ENCODE measurements at regions not wholly inside any gene's neighbourhood (a gene's known extent, or its start where the extent isn't known, plus 50 kb on each side); places are given as distances from the start of the nearest gene placed in this dataset.

GRCh38 chr2:239671916-239672849, 271.4 kb upstream of the HDAC4 start:
- DNase-seq (ENCODE audit: low spot score in 2 of 2) (no peak), FAIRE-seq (no peak)

GRCh38 chr2:239671471-239671870, 270.7 kb upstream of the HDAC4 start:
- FAIRE-seq (no peak), DNase-seq (ENCODE audit: low spot score in 2 of 2) (no peak)

GRCh38 chr2:239670463-239671120, 269.8 kb upstream of the HDAC4 start:
- FAIRE-seq: no peak

GRCh38 chr2:239669899-239670460, 269.2 kb upstream of the HDAC4 start:
- FAIRE-seq: no peak
- DNase-seq (ENCODE audit: low spot score in 2 of 2): no peak

More at GRCh38 chr2:239670463-239671120, 269.8 kb upstream of the HDAC4 start:
- DNase-seq (ENCODE audit: low spot score in 2 of 2): no peak

- FAIRE-seq (no peak), DNase-seq (ENCODE audit: low spot score in 2 of 2) (no peak)
Measured at GRCh38 chr2:239669181-239669898, 268.5 kb upstream of the HDAC4 start.

GRCh38 chr2:239668651-239669050, 267.8 kb upstream of the HDAC4 start:
- FAIRE-seq (no peak), DNase-seq (ENCODE audit: low spot score in 2 of 2) (no peak)

- FAIRE-seq (no peak), DNase-seq (ENCODE audit: low spot score in 2 of 2) (no peak)
Measured at GRCh38 chr2:239668042-239668441, 267.2 kb upstream of the HDAC4 start.

GRCh38 chr2:239667431-239667985, 266.7 kb upstream of the HDAC4 start:
- FAIRE-seq (no peak), DNase-seq (ENCODE audit: low spot score in 2 of 2) (no peak)

GRCh38 chr2:239666855-239667376, 266.1 kb upstream of the HDAC4 start:
- no peak for DNase-seq (ENCODE audit: low spot score in 2 of 2)
- no peak for FAIRE-seq

- DNase-seq (ENCODE audit: low spot score in 2 of 2) (no peak), FAIRE-seq (no peak)
Measured at GRCh38 chr2:239666053-239666854, 265.4 kb upstream of the HDAC4 start.

GRCh38 chr2:239664216-239664810, 263.5 kb upstream of the HDAC4 start:
- no peak for DNase-seq (ENCODE audit: low spot score in 2 of 2)
- FAIRE-seq: no peak

- DNase-seq (ENCODE audit: low spot score in 2 of 2) (no peak), FAIRE-seq (no peak)
Measured at GRCh38 chr2:239663364-239663924, 262.6 kb upstream of the HDAC4 start.

- FAIRE-seq (no peak), DNase-seq (ENCODE audit: low spot score in 2 of 2) (no peak)
Measured at GRCh38 chr2:239662413-239663120, 261.7 kb upstream of the HDAC4 start.

GRCh38 chr2:239661334-239662312, 260.8 kb upstream of the HDAC4 start:
- no peak for DNase-seq (ENCODE audit: low spot score in 2 of 2)
- no peak for FAIRE-seq

- DNase-seq (ENCODE audit: low spot score in 2 of 2): peak in 1 of 2 donors; percentile 44
- no peak for FAIRE-seq
Measured at GRCh38 chr2:239660390-239661230, 259.8 kb upstream of the HDAC4 start.

- DNase-seq (ENCODE audit: low spot score in 2 of 2) (no peak), FAIRE-seq (no peak)
Measured at GRCh38 chr2:239657992-239658391, 257.2 kb upstream of the HDAC4 start.

Measured in frontal cortex (tissue), 3 donors.